PFSK-1 (cell line): ENCODE measurements at regions not wholly inside any gene's neighbourhood (a gene's known extent, or its start where the extent isn't known, plus 50 kb on each side); places are given as distances from the start of the nearest gene placed in this dataset.

Experiments
- FOXP2 ChIP-seq: optimal IDR thresholded peaks from 2 replicates; pipeline ENCODE3; 2011; ENCODE audit warnings: borderline replicate concordance, control low read depth, inconsistent platforms; ENCODE audit not compliant: insufficient read depth; ENCODE audit errors: extremely low read length, extremely low read depth
- POLR2AphosphoS5 ChIP-seq: IDR thresholded peaks from 2 replicates; pipeline ENCODE4 v1.6.1; 2012; ENCODE audit warnings: low read depth, mild to moderate bottlenecking, control low read depth, low read length, moderate library complexity
- SIN3A ChIP-seq: IDR thresholded peaks from 2 replicates; pipeline ENCODE4 v1.6.1; 2012; ENCODE audit warnings: mild to moderate bottlenecking, low read length, moderate library complexity, borderline replicate concordance; ENCODE audit not compliant: insufficient read depth
- TAF1 ChIP-seq: IDR thresholded peaks from 2 replicates; pipeline ENCODE4 v1.6.1; 2012; ENCODE audit warnings: low read length, control low read depth, borderline replicate concordance; ENCODE audit not compliant: insufficient read depth
- TF ChIP-seq, protein P1 (sequence below), 2 experiments: IDR thresholded peaks; 2 replicates each; pipeline versions ENCODE4 v1.6.1 to v1.8.0; 2011 to 2012; ENCODE audit warnings: low read depth in 2 of 2, low read length in 2 of 2, control low read depth in 1 of 2, inconsistent platforms in 1 of 2, mild to moderate bottlenecking in 1 of 2, moderate library complexity in 1 of 2; ENCODE audit not compliant: insufficient read depth in 1 of 2

DNA sequence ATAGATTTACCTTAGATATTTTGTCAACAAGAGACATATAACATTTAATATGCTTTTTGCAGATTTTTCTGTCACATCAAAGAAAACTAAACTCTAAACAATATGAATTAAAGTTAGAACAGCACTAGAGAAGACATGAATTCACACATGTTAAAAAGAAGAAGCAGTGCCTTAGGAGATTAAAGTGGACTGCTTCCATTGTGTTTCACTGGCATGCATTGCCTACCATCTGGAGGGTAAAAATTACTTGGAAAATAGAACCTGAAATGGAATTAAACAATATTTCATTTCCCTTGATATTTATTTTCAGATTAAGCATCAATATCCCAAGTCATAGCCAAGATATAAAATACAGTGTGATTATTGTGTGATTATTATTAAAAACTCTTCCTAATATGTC is 319.4 kb upstream of the CDH18 start:
- TF ChIP-seq SIN3A (no peak), FOXP2 (no peak), POLR2AphosphoS5 (no peak), TAF1 (no peak)
- TF ChIP-seq, protein P1, sequence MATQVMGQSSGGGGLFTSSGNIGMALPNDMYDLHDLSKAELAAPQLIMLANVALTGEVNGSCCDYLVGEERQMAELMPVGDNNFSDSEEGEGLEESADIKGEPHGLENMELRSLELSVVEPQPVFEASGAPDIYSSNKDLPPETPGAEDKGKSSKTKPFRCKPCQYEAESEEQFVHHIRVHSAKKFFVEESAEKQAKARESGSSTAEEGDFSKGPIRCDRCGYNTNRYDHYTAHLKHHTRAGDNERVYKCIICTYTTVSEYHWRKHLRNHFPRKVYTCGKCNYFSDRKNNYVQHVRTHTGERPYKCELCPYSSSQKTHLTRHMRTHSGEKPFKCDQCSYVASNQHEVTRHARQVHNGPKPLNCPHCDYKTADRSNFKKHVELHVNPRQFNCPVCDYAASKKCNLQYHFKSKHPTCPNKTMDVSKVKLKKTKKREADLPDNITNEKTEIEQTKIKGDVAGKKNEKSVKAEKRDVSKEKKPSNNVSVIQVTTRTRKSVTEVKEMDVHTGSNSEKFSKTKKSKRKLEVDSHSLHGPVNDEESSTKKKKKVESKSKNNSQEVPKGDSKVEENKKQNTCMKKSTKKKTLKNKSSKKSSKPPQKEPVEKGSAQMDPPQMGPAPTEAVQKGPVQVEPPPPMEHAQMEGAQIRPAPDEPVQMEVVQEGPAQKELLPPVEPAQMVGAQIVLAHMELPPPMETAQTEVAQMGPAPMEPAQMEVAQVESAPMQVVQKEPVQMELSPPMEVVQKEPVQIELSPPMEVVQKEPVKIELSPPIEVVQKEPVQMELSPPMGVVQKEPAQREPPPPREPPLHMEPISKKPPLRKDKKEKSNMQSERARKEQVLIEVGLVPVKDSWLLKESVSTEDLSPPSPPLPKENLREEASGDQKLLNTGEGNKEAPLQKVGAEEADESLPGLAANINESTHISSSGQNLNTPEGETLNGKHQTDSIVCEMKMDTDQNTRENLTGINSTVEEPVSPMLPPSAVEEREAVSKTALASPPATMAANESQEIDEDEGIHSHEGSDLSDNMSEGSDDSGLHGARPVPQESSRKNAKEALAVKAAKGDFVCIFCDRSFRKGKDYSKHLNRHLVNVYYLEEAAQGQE (IDR thresholded peaks at IDR 0.05; ENCODE audit: insufficient read depth in 1 of 2, low read depth in 2 of 2, low read length in 2 of 2) = no peak

DNA sequence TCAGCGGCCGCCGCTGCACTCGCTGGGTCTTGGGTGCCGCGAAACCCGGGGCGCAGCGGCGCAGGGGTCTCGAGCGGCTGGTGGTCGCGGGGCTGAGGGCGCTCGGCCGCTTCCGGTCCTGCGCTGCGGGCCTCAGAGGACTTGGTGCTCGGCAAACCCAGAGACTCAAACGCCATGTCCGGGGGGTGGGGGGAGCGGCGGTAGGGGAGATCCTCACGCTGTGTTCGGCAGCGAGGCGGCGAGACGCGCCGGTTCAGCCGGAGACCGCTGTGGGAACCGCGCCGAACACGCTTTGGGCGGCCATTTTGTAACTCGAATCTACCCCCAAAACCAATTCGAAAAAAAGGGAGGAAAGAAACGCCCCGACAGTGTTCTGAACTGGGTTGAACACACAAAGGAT is 317.5 kb upstream of the CDH18 start:
- TF ChIP-seq, protein P1 (IDR thresholded peaks at IDR 0.05; ENCODE audit: insufficient read depth in 1 of 2, low read depth in 2 of 2, low read length in 2 of 2) = no peak
- TF ChIP-seq TAF1 (no peak), FOXP2 (no peak), POLR2AphosphoS5 (no peak), SIN3A (no peak)

DNA sequence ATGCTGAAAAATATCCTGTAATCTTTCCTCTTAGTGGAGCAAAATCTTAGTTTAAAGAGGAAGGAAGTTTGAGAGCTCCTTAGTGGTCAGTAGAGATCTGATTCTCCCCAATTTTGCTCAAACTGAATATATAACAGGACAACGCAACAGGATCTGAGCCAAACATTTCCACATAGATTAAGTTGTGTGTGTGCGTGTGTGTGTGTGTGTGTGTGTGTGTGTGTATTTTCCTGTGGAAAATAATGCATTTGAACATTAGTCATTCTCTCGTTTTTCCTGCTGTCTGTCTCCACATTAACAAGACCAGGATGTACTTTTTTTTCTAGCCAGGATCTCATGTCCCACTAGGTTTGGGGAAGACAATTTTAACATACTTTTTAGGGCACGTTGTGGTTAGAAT is 312.1 kb upstream of the CDH18 start:
- TF ChIP-seq SIN3A = no peak
- TF ChIP-seq, protein P1 (IDR thresholded peaks at IDR 0.05; ENCODE audit: insufficient read depth in 1 of 2, low read depth in 2 of 2, low read length in 2 of 2) = no peak
- TF ChIP-seq POLR2AphosphoS5 = no peak
- TF ChIP-seq FOXP2 = no peak
- no peak for TF ChIP-seq TAF1

DNA sequence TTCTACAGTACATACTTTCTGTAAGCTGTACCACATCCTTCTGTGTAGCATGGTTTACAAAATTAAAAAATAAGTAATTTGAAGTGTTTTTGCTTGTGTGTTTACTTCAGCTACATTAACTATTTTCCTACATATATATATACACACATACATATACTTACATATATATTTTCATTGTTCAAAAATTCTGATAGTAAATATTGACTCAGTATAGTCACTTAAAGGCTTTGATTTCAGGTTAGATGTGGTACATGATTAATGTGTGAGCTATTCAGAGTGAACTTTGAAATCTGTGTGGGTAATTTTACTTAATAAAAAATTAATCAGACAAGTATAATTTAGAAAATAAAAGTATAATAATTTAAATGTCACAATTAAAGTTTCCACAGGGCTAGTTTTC is 306.7 kb upstream of the CDH18 start:
- TF ChIP-seq POLR2AphosphoS5 = no peak

DNA sequence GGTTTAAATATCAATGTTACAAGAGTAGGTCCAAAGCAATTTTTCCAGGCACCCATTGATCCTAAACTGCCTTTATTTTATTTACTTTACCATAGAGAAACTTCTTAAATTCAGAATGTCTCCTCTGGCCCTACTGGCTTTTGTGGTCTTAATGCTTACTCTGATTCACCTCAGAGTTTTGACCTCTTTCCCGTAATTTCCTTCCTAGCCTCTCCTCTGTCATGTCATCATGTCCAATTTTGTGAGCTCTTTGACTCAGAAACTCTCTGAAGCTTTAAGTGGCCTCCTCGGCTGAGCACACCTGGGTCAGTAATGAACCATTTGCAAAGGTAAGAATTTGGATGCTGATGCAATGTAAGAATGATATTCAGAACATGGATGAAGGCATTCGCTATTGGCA is 303.8 kb upstream of the CDH18 start:
- no peak for TF ChIP-seq TAF1
- TF ChIP-seq, protein P1 (IDR thresholded peaks at IDR 0.05; ENCODE audit: insufficient read depth in 1 of 2, low read depth in 2 of 2, low read length in 2 of 2) = no peak
- no peak for TF ChIP-seq FOXP2
- TF ChIP-seq SIN3A = no peak
- no peak for TF ChIP-seq POLR2AphosphoS5
